Astrocyte of the spinal cord (primary cell): ENCODE measurements at regions not wholly inside any gene's neighbourhood (a gene's known extent, or its start where the extent isn't known, plus 50 kb on each side); places are given as distances from the start of the nearest gene placed in this dataset.

ENCODE experiments used
- DNase-seq: peaks from one replicate; pipeline ENCODE4 v3.0.0; 2011; ENCODE audit warnings: low read depth, low spot score
- H3K4me3 ChIP-seq: 2 replicates; pipeline ENCODE4 v1.5.1; 2011; ENCODE audit warnings: low read depth, mild to moderate bottlenecking, low read length, moderate library complexity
- in situ Hi-C: cut with HindIII; loops from 2 replicates; pipeline ENCODE4 v1.10.0; 2017; ENCODE audit warnings: low sequenced_read_pairs
- TF ChIP-seq, protein P1 (sequence below): IDR thresholded peaks from 2 replicates; pipeline ENCODE4 v1.5.1; 2012; ENCODE audit warnings: low read depth, mild to moderate bottlenecking, low read length, inconsistent platforms

DNA sequence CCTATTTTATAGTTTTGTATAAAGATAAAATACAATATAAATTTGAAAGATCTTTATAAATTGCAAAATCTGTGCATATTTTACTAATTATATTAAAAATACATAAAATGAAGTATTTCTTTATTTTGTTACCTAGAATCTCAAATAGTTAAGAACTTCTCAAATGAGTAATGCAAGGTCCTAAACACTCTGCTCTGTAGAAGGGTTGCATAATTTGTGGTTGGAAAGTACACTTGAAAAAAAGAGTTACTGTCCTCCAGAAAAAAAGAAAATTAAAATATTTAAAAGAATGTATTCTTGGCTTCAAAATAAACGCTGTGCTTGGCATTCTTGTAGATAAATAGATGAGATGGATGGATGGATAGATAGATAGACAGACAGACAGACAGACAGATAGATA lies 428.8 kb upstream of the CDH6 start:
- TF ChIP-seq, protein P1, sequence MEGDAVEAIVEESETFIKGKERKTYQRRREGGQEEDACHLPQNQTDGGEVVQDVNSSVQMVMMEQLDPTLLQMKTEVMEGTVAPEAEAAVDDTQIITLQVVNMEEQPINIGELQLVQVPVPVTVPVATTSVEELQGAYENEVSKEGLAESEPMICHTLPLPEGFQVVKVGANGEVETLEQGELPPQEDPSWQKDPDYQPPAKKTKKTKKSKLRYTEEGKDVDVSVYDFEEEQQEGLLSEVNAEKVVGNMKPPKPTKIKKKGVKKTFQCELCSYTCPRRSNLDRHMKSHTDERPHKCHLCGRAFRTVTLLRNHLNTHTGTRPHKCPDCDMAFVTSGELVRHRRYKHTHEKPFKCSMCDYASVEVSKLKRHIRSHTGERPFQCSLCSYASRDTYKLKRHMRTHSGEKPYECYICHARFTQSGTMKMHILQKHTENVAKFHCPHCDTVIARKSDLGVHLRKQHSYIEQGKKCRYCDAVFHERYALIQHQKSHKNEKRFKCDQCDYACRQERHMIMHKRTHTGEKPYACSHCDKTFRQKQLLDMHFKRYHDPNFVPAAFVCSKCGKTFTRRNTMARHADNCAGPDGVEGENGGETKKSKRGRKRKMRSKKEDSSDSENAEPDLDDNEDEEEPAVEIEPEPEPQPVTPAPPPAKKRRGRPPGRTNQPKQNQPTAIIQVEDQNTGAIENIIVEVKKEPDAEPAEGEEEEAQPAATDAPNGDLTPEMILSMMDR, result no peak
- H3K4me3 ChIP-seq, result no peak overlapping the region
- in situ Hi-C loops, result no loop called here
- peak; percentile 59 for DNase-seq

DNA sequence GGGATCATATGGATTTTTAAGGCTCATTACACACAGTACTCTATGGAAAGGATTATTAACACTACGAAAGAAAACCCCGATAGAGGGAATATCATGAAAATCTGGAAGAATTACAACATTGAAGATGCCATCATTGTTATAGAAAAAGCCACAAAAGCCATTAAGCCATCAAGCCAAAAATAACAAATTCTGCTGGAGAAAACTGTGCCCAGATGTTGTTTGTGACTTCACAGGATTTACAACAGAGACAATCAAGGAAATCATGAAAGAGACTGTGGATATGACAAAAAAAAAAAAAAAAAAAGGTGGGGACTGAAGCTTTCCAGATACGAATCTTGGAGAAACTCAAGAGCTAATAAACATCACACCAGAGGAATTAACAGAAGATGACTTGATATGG lies 433.8 kb upstream of the CDH6 start:
- no peak overlapping the region for H3K4me3 ChIP-seq
- in situ Hi-C loops, result no loop called here
- TF ChIP-seq, protein P1, result no peak
- no peak for DNase-seq

DNA sequence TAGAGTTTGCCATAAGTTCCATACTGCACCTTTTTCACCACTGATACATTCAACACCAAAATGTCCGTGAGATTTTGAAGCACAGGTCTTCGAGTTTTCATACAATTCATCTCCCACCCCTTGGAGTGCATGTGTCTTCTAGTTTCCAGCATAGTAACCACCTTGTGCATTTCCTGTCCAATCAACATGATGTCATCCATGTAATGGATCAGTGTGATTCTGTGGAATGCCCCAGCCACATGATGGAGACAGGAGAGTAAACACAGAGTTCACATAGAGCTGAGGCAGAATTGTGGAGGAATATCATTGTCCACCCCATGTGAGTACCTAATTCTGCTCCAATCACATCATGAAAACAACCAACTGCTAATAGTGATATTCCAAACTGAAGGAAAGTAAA lies 441.5 kb upstream of the CDH6 start:
- DNase-seq, result no peak
- TF ChIP-seq, protein P1, result no peak
- no peak overlapping the region for H3K4me3 ChIP-seq
- in situ Hi-C loops, result no loop called here

DNA sequence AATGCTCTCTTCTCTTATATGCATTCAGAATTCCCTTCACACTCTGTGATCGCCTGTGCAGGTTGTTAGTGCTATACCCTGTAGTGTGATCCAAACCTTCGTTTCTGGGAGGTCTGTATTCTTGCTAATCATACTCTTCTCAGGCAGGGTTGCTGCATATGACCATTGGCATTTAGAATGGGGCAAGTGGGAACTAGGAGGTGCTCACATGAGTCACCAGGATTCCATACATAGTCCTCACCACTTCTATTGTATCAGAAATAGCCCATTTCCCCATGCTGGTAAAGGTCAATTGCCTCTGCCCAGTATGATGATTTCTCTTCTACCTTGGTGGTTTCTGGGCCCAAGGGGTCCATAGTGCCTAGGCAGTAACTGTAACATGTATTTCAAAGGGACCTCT lies 443.5 kb upstream of the CDH6 start:
- in situ Hi-C loops, result no loop called here
- no peak overlapping the region for H3K4me3 ChIP-seq
- DNase-seq, result peak; percentile 32
- TF ChIP-seq, protein P1, result no peak

DNA sequence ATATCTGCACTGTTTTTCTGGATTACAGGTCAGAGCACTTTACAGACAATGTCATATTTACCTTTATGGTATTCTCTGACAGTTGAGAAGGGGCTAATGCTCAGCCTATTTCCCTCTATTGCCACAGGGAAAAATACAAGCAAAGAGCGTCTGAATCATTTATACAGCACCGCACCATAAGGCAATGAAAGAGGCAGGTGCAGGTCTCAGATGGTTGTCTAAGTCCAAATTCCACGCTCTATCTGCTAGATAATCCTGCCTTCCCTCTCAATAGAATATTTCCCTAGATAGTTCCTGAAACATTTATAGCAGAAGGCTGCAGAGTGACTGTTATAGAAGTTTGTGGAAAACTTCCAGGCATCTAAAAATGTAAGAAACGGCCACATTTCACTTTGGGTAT lies 446.1 kb upstream of the CDH6 start:
- in situ Hi-C loops, result no loop called here
- H3K4me3 ChIP-seq, result no peak overlapping the region
- DNase-seq, result no peak
- TF ChIP-seq, protein P1, result no peak

DNA sequence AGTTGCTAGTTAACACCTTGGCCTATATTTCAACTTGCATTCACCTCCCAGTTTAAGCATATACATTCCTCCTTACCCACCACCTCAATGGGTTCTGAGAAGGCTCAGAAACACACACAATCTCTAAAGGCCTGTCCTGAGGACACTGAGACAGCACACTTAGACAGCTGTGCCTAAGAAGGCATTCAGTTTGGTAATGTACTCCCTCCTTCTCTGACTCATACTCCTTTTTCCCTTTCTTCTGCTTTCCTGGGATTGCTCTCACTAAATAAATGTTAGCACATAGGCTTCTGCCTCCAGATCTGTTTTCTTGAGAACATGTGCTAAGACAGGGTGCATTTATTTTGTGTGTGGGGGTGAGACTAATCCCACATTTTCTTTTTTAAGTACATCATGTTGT lies 456.8 kb upstream of the CDH6 start:
- TF ChIP-seq, protein P1, result no peak
- H3K4me3 ChIP-seq, result no peak overlapping the region
- in situ Hi-C loops, result no loop called here
- DNase-seq, result peak; percentile 28

DNA sequence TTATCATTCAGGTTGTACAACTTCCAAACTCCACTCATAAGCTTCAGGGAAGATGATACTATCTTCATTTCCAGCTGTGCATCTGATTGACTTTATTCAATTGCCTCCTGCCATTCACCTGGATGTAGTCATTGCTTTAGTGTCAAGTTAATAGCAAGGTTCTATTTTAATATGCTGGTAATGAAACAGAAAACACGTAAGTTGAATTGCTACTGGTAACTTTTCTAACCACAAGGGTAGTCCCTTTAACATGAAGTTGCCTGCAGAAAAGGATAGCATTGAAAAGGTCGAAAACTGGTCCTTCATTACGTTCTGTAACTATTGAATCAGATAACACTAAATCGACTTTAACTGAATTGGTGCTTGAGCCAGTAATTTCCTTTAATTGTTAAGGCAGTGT lies 459.4 kb upstream of the CDH6 start:
- TF ChIP-seq, protein P1, result no peak
- no peak overlapping the region for H3K4me3 ChIP-seq
- no peak for DNase-seq
- in situ Hi-C loops, result no loop called here
